ENCODE measurements at regions not wholly inside any gene's neighbourhood (a gene's known extent, or its start where the extent isn't known, plus 50 kb on each side); places are given as distances from the start of the nearest gene placed in this dataset.

DNA sequence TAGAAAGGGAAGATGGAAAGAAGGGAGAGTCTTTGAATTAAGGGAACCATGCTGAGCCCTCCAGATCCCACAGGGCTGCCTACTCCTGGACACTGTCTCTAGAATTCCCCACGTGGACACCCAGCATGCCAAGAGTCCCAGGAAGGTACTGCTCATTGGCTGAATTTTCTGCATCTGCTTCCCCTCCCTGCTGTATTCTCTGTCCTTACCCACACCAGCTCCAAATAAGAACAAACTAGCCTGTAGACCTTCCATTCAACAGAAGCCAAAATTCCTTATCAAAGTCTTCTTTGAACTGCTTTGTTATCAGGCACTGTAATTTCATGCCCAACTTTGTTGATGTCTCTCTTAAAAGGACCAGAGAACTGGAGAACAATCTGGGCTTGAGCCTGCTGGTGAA, 305.9 kb upstream of the ARGLU1 start:
- ATAC-seq (no peak), DNase-seq (ENCODE audit: low spot score) (no peak)

GRCh38 chr13:106867249-106867648, 299.3 kb upstream of the ARGLU1 start:
- DNase-seq (ENCODE audit: low spot score) (no peak), ATAC-seq (no peak)

GRCh38 chr13:106865716-106866440, 297.9 kb upstream of the ARGLU1 start:
- ATAC-seq: no peak
- no peak for DNase-seq (ENCODE audit: low spot score)

DNA sequence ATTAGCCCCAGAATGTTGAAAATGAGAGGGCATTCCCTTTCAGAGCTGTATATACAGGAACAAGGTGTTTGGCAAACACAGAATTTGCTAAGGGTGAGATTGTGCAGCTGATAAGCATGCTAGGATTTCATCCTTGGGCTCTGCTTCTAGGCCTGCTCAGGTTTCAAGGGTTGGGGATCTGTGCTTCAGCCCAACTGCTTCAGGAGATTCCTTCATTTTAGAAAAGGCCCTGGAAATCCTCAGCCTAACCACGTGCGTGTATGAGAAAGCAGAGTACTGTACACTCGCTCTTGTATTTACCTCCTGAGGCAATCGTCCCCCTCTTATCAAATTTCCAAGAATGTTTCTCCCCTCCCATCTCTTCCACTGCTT, 291.6 kb upstream of the ARGLU1 start:
- ATAC-seq (no peak), DNase-seq (ENCODE audit: low spot score) (no peak)

GRCh38 chr13:106858903-106859532, 291.1 kb upstream of the ARGLU1 start:
- ATAC-seq (no peak), DNase-seq (ENCODE audit: low spot score) (no peak)

DNA sequence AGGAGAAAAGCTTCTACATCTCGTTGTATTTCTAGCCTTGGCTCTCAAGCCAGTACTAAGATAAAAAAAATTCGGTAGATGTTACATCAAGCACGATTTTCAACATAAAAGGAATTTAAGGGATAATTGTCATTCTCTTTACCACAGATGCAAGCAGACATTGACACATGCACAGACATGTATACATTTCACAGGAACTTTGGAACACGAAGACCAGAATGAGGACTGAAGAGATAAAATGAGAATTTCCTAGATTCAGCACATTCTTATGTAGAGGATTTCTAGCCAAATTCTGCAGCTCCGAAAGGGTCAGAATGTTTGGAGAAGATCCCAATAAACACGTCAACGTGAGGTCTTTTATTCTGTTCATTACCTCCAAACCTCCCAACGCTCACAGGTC, 284.5 kb upstream of the ARGLU1 start:
- no peak for DNase-seq (ENCODE audit: low spot score)
- ATAC-seq: no peak

DNA sequence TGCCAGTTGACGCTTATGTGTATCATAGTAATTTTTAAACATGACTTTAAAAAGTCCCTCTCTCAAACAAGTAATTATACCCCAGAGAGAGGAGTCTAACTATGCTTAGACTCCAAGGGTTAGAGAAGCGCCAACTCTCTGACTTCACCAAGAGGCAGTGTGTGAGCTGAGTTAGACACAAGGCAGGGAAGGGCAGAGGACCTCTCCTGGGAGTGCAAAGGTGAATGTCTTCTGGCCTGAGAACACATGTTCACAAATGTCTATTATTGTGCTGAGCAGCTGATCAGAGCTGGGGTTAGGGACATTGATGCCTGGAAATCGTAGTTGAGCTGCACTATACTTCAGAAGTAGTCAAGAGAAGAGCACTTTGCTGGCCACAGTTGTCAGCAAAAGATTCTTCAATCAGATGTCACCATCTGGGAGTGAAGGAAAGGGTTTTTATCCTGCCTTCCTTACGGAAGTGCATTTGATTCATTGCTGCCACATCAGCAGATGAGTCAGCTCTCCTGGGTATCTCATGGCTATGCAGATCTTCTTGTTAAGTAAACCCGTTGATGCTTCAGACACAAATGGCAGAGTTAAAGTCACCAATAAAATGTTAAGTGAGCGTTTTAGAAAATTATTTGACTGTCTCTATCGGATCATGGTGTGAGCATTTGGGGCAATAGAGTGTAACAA, 283.2 kb upstream of the ARGLU1 start:
- no peak for DNase-seq (ENCODE audit: low spot score)
- no peak for ATAC-seq

DNA sequence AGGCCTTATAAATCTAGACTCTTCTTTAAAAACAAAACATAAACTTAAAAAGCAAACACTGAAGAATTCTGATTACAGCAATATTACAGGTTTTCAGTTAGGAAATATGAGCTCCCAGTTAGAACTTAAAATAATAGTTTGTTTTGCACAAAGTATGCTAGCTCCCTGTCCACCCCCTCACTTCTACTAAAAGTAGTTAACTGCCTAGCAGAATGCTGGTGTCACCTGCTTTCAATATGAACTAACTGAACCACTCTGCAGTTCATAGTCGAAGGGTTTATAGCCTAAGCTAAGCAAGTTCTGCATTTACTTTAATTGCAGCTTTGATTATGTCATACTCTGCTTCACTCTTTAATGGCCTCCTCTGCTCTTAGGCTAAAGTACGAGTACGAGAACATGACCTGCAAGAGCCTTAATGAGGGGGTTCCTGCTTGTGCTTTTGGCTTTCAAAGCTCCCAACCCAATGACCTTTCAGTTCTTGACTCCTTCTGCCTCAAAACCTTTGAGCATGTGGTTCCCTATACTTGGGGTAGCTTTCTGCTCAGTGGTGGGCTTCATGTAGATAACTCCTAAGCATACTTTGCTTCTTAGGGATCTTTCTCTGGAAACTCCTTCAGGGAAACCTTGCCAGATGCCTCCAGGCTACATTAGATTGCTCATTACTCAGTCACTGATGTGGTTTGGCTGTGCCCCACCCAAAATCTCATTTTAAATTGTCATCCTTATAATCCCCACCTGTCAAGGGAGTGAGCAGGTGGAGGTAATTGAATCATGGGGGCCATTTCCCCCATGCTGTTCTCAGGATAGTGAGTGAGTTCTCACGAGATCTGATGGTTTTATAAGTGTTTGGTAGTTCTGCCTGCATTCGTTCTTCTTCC, 278.9 kb upstream of the ARGLU1 start:
- DNase-seq (ENCODE audit: low spot score) (no peak), ATAC-seq (no peak)

- DNase-seq (ENCODE audit: low spot score) (no peak), ATAC-seq (no peak)
Observed at GRCh38 chr13:106836186-106836802, 268.4 kb upstream of the ARGLU1 start.

DNA sequence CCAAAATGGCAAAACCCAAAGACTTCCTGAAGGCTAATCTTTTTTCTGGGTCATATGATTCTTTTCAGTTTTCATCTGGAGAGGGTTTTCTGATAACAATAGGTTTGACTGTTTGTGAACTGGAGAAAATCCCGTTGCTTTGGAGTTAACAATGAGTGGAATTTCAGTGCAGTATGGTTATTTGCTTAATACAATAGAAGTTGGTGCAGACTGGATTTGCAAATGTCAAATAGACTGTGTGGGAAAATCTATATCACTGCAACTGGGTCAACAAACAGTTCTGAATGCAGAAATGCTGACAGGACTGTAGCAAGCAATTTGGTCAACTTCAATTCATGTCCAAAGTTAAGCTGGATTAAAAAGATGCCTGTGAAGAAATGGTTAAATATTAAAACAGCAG, 267.5 kb upstream of the ARGLU1 start:
- ATAC-seq: no peak

DNA sequence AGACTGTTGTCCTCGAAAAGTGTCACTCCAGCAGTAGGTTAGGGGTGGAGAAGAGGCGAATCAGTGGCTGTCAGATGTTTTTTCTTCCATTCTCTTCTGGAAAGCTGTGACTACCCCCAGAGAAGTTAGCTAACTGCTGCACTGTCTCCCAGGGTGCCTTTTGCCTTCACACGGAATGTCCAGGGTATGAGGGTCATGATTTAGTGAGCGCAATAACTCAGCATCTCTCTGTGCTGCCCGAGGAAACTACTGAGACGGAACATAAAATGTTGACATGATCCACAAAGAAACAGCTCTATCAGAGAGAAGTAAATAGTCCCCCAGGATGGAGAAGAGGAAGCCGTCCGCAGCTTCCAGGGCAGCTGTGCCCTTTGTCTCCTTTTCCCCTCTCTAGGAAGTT, 254.0 kb upstream of the ARGLU1 start:
- ATAC-seq: no peak
- DNase-seq (ENCODE audit: low spot score): no peak

More for the DNA sequence above, 267.5 kb upstream of the ARGLU1 start:
- DNase-seq (ENCODE audit: low spot score): no peak

- DNase-seq (ENCODE audit: low spot score) (no peak), ATAC-seq (no peak)
Observed at GRCh38 chr13:106819413-106820180, 251.7 kb upstream of the ARGLU1 start.

DNA sequence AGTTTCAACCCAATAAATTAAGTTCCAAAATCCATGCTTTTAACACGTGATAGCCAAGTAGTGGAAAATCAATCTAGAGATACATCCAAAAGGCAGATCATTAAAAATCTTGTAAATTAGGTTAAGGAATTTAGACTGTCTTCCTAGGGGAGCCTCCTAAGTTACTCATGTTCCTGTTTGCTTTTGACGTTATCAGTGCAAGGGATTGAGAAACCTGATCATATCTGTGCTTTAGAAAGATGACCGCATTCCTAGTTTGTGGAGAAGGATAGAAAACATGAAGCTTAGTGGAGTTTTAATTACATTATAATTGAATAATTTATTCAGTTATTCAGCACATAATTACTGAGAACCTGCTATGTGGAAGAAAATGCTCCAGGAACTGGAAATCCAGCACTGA, 251.0 kb upstream of the ARGLU1 start:
- ATAC-seq (no peak), DNase-seq (ENCODE audit: low spot score) (no peak)

GRCh38 chr13:106815545-106815944, 247.6 kb upstream of the ARGLU1 start:
- no peak for ATAC-seq
- no peak for DNase-seq (ENCODE audit: low spot score)

GRCh38 chr13:106814463-106814862, 246.5 kb upstream of the ARGLU1 start:
- ATAC-seq (no peak), DNase-seq (ENCODE audit: low spot score) (no peak)

DNA sequence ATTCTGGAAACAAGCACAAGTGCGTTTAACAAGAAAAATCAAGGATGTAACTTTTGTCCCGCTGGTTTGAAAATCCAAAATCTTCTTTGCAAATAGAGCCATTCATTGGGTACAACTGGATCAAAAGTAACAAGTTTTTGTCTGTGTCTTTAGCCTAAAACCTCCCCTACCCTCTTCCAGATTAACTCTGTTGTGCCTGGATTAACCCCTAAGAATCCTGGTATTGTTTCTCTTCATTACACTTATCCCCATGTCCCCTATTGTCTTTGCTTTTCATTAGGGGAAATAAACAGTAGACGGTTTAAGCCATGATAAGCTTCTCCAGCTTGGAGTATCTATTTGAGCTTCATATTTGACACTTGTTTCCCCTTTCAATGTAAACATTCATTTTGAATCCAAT, 242.1 kb upstream of the ARGLU1 start:
- DNase-seq (ENCODE audit: low spot score): no peak
- no peak for ATAC-seq

DNA sequence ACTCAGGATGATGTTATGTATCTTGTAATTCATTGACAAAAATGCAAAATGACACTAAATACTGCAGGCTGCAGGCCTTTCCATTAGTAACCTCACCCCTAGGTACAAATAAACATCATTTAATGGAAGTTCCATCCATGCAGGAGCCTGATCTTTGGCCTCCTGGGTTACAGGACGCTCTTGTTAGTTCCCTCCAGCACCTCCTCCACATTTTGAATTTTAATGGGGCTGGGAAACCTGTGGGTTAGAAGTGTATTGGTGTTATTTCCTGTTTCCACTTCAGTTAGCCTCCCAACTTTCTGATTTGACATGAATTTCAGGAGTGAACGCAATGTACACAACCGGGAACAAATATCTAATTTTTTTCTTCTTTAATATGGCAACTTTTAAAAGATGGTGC, 237.1 kb upstream of the ARGLU1 start:
- ATAC-seq (no peak), DNase-seq (ENCODE audit: low spot score) (no peak)

DNA sequence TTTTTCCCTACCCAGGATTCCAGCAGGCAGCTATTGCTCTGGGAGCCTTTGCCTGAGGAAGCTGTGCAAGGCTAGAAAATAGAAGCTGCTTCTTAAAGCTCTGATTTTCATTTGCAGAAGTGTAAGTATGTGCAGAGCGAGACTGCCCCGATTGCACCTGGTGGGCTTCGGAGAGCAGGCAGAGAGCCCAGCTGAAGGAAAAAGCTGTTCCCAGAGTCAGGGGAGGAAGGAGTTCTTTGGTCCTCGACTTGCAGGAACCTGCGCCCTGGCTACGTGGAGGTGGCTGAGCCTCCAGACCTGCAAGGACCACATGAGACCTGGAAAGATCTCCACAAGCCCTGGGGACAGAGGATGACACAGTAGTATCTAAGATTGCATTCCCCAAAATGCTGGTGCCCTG, 235.0 kb upstream of the ARGLU1 start:
- ATAC-seq (no peak), DNase-seq (ENCODE audit: low spot score) (no peak)

GRCh38 chr13:106799781-106800335, 231.9 kb upstream of the ARGLU1 start:
- no peak for DNase-seq (ENCODE audit: low spot score)
- no peak for ATAC-seq

GRCh38 chr13:106797081-106797640, 229.2 kb upstream of the ARGLU1 start:
- no peak for ATAC-seq
- no peak for DNase-seq (ENCODE audit: low spot score)

All from left lobe of liver (tissue), 2 donors.